HG03432 (cell line): ENCODE measurements at regions not wholly inside any gene's neighbourhood (a gene's known extent, or its start where the extent isn't known, plus 50 kb on each side); places are given as distances from the start of the nearest gene placed in this dataset.
A peak's percentile ranks its signal among the peaks of the same experiment; 100 is the strongest.

Experiments used
- ATAC-seq: cut with Tn5 transposase; IDR thresholded peaks from one replicate; pipeline ENCODE4 v1.9.1; 2021; ENCODE audit warnings: mild to moderate bottlenecking, moderate library complexity; ENCODE audit not compliant: unreplicated experiment

DNA sequence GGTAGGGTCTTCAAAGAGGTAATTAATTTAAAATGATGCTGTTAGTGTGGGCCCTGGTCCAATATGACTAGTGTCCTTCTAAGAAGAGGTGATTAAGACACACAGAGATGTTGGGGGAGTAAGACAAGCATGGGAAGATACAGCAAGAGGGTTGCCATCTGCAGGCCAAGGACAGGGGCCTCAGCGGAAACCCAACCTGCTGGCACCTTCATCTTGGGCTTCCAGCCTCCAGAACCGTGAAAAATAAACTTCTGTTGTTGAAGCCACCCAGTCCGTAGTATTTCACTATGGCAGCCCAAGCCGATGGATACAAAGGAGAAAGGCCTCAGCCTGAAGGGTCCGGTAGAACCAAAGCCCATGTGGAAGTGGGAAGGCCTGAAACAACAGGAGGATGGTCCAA lies 161.7 kb upstream of the UBE2E1 start:
- no peak for ATAC-seq

DNA sequence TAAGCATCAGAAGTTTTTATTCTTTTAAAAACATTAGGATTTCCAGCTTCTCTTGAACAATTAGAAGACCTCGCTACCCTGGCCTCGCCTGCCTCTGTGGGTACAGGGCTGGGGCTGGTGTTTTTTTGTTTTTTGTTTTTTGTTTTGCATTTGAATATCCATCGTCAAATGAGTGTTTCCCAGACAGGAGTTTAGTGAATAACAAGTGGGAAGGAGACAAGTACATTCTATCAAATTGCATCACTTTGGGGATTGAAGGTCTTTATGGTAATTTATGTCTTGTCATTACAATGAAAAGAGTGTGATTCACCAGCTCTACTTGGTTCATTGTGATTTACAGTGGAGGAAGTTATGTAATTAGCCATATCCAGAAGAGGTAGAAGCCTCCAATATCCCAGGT lies 161.1 kb upstream of the UBE2E1 start:
- no peak for ATAC-seq

DNA sequence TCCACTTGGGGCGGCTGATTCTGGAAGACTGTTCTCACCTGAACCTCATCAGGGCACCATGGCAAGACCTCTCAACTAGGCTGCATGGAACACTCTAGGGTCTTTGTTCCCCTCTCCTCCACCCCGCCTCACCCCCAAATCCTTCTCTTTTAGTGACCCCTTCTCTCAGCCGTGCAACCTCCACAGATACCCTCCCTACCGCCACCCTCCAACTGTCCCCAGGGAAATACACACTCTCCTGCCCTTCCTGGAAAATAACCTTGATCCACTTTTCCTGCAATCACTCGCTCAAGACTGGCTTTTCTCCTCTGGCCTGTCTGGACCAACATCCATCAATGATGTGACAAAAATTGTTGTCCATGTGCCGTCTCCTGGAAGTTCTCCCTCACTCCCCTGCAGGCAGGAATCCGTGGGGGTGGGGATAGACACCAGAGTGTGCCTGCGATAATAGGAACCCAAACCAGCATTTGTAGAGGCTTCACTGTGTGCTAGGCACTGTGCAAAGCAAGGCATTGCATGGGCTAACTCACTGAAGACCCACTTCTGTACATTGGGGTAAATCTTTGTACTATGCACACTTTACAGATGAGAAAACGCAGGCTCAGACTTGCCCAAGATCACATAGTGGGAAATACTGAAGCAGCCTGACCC lies 160.1 kb upstream of the UBE2E1 start:
- ATAC-seq = no peak

DNA sequence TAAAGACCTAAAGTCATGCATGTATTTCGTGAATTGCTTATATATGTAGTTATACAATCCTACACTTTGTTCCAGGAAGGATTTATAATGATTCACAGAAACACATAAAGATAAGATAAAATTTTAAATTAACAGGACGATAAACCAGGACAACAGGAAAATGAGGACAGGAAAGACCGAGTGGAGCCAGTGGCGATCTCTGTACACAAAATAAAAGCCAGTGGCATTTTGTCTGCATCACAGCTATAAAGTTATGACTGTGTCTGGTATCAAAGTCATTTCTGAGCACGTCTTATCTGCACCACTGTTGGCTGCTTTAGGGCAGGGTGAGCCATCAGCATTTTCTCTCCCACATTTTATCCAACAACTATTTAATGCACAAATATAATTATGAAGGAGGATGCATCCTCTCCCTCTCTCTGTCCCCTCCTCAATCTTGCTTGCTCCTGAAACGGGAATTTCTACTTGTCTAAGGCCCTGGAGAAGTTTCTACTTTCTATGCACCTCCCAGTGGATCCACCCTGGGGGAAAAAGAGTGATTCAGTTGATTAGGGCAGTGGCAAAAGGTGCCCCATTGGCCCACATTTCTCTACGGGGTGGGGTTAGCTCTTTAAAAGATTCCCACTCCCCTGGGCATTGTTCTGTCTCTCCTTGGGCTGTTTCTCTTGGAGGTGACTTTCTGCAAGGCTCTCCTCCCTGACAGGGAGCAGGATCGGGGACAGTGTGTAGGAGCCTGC lies 159.4 kb upstream of the UBE2E1 start:
- no peak for ATAC-seq

DNA sequence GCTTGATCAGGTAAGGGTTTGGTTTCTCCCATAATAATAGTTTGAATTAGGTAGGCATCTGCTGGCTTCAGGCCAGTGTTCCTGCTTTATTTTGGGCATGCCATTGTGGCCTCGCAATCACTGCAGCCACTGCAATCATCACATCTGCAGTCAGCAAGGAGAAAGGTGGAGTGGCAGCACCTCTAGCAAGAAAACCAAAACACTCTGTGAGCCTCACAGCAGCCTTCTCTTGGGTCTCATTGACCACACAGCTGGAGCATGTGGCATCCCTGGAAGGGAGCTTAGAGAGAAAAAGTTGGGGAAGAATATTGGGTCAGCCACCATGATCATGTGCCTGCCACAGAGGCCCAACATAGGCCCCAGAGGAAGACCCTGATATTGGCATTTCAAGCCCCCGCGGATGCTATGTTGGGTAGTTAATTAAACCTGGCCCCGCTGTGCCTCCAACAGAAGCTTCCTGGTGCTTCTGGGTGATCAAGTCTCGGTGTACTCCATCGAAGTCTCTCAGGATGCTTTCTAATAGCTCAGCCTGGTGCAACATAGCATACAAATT lies 158.0 kb upstream of the UBE2E1 start:
- ATAC-seq = no peak

DNA sequence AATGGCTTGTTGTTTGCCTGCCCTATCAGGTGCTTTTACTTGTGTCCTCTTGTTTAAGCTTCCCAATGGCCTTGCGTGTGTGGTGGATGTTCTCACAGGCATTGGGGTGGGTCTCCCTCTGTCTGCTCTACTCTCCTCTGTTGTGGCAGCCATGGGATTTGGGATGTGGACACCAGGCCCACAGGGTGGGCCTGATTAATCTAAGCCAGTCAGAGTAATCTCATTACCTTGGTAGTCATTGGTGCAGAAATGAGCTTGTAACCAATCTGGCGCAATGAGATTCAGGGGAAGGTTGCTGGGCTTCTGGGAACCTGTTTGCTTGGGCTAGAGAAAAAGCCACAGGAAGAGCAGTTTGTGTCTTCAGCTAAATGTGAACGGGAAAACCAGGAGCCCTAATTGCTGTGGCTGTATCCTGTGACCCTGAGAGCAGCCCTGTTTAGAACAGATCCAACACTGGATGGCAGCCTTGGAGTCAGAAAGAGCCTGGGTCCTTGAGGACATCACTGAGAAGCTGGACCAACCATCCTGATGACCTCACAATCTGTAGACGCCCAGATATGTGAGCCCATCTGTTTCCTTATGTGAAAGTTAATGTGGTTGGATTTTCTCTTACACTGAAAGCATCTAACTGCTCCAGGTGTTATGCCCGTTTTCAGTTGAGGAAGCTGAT lies 157.3 kb upstream of the UBE2E1 start:
- no peak for ATAC-seq

DNA sequence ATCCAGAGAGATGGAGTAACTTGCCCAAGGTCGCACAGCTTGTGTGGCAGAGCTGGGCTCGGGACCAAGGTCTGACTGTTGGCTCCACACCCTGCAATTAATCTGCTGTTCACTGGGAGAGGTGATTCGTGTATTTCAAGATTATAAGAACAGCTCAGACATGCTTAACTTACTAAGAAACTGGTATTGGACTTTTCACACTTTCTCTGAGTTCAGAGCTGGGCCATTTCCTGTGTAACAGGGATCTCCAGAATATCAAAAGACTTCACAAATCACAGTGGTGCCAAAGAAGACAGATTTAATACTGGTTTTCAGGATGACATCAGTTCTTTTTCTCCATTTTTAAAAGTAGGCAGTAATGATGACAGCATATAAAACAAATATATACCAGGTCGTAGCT lies 156.8 kb upstream of the UBE2E1 start:
- no peak for ATAC-seq

DNA sequence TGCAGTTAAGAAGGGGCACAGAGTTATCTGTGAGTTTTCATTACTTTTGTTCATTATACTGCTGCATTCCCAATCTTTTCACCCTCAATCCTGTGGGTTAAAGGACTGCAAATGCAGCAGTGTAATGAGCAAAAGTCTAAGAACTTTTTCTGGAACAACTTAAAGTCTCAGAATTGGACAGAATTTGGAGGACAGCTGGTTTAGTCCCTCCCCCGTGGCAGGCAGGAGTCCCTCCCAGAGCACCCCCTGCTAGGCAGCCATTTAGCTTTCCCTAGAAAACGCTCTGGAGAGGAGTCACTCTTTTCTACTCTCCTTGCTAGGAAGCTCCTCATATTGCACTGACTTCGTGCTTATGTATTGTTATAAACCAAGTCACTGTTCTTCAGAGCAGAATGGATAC lies 156.3 kb upstream of the UBE2E1 start:
- no peak for ATAC-seq

DNA sequence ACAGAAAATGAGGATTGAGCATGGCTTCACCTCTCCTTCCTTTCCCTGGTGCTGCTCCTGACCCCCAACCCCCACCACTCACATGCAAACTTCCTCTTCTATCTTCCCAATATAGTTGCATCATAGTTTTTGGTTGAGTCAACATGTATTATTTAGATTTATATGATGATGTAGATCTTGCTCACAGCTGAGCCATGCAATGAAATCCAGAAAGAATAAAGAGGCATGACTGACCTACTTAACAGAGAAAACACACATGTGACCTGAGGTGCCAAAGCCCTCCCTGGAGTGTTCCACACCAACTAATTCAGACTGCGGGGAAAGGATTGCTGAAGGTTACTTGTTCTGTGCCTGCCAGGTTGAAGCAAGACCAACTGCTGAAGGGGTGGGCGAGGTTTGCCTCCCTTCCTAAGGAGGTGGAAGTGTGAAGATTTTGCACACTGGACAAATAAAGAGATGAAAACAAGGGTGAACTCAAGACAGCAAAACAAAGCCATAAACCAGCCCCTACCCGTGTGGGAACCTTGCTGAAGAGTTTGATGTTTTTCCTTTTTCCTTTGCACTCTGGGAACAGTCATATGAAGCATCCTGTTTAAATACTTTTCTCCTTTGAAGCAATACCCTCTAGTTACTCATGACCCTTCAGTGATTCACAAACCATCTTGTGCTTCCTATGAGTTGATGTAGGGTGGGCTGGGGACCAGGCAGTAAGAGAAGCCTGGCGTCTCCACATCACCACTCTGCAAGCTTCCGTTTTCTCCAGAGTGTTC lies 155.2 kb upstream of the UBE2E1 start:
- no peak for ATAC-seq

DNA sequence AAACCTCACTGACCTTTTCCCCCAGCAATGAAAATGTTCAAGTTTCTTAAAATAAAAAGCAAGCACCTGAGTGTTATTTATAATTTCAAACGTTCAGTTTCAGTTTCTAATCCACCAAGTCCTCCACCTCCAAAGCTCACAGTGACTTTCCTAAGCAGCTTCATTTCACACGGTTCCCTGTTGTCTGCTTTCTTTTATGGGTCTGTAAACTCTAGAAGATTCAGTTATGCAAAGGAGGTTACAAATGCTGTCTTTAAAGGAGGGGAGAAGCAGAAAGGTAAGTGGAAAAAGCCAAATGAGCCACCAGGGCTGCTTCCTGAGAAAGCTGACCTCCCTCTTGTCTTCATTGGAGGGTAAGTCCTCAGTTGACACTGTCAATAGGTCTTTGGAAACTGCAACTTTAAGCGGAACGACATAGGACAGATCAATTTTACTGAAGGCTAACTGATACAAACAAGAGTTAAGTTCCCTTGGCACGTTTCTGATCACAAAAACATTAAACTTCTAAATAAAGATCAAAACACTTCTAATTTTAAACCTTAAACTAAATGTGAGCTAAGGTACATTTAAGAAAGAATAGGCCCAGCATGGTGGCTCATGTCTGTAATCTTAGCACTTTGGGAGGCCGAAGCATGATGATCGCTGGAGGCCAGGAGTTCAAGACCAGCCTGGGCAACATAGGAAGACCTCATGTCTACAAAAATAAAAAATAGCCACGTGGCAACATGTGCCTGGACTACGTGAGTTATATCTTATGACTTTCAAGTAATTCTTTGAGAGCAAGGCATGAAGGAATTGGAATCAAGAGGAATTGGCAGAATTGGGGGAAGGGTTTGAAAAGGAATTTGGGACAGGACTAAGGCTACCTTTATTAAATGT lies 151.9 kb upstream of the UBE2E1 start:
- ATAC-seq = peak; percentile 93

DNA sequence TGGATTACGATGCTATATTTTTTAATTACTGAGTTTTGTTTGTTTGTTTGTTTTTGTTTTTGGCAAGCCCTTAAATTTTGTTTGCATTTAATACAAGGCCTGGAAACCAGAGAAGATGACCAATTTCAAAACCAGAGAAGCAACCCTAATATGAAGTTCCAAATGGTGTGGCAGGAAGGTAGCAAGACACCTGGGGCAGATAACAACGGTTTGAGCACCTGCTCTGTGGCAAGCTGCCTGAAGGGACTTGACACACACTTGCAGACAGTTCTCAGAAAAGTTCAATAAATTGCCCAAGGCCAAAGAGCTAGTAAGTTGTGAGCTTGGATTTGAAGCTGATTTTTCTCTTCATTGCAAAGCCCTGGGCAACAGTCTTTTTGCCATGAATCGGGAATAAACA lies 151.2 kb upstream of the UBE2E1 start:
- no peak for ATAC-seq

DNA sequence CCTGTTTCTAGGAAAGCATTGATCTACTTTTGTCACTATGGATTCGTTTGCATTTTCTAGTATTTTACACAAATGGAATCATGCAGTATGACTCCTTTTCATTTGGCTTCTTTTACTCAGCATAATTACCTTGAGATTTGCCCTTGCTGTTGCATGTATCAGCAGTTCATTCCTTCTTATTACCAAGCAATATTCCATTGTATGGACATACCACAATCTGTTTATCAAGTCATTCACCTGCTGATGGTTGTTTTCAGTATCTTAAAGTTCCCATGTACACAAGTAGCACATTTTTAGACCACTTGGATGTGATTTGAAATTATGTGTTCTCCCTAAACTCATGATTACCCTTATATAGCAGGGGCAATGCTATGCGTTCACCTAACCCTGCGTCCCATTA lies 150.0 kb upstream of the UBE2E1 start:
- no peak for ATAC-seq

DNA sequence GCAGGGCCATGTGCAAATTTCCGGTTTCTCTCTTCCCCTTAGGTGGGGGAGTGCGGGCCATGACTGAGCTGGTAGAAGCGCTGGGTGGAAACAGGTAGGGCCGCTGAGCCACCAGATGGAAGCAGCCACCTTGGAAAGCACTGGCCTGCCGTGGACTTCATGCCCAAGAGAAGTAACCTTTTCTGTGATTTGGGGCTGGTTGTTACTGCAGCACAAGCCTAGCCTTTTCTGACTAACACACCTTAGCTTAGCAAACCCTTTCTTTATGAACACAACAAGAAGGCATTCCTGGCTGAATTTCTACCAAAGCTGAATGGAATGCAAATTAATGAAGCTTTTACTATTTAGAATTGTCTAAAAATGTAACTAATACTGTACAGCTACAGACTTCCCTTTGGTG lies 149.6 kb upstream of the UBE2E1 start:
- no peak for ATAC-seq

DNA sequence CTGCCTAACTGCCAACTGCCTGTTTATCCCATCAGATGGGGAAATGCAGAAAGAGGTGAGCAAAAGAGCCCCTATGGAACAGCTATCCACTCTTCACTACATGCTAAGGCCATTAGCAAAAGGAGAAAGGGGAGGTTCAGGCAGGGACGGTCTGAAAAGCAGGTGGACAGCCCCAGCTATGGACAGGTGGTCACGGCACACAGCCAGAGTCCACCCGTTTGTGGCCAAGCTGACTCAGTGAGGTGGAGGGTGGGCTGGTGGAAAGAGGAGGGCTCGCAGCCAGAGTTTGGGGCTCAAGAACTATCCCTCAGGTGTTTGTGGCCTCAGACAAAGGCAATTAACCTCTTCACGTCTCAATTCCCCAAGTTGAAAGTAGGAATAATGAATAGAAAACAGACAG lies 148.9 kb upstream of the UBE2E1 start:
- ATAC-seq = no peak

DNA sequence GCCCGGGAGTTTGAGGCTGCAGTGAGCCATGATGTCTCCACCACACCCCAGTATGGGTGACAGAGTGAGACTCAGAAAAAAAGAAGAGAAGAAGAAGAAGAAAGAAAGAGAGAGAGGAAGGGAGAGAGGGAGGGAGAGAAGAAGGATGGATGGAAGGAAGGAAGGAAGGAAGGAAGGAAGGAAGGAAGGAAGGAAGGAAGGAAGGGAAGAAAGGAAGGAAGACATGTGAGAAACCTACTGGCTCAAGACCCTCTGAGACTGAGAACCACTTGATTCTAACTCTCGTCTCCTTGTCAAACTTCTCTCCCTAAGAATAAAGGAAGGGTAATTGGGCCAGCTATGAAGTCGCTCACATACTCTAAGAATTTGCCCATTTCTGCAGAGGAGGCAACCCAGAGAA lies 148.1 kb upstream of the UBE2E1 start:
- no peak for ATAC-seq

DNA sequence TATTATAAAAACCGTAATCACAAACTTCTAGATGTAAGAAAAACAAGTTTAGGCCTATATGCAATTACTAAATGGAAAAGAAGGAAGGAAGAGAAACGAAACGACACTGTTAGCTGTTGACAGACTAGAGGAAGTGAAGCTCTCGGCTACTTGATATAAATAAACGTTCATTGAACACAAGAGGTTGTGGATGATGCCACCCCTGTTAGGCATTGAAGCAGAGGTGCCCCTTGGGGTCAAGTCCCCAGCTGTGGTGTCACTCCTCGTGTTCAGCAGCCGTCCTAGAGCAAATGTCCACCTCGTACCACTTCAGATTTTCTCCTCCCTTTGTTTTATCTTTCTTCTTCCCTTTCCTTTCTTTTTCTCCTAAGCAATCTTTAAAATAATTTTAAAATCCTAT lies 146.5 kb upstream of the UBE2E1 start:
- peak; percentile 75 for ATAC-seq

DNA sequence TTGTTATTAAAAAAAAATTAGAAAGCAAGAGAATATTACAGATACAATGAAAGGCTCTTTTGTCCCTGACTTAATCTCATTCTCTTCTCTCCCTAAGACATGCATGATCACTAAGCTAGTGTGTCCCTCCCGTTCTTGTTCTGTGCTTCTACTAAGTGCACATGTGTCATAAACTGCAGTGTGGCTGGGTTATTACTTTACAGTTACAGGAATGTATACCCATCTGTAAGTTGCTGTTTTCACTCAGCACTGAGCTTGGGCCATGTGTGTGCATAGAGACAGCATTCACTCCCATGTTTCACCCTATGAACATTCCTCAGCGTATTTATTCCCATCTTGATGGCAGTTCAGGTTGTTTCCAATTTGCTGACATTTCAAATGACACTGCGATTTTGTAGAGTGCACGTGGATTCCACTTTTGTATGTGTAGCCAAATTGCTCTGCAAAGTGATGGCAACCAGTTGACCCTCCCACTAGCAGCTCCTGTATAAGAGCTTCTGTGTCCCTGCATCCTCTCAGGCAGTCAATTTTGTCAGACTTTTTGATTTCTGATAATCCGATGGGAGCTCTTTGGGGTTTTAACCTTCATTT lies 145.8 kb upstream of the UBE2E1 start:
- no peak for ATAC-seq

DNA sequence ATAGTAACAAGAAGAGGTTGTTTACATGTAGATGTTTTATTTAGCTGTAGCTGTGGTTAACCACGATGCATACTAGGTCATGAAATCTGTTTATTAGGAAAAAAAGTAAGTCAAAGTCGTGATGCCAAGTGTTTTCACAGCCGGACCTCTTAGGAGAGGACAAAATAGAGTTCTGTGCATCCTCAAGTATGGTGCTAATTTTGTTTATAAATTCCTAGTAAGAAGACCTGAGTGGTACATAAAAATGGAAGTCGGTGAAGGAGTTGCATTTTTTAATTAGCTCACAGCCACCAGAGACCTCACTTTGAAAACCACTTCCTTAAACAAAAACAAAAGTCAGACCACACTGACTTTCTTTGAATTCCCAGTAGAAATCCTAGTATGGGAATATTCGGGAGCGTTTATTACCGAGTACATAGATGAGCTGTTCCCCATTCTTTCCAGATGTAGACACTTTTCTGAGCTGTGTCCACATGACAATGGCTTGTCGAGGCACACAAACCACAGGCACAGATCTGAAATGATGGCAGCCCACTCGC lies 143.6 kb upstream of the UBE2E1 start:
- no peak for ATAC-seq

DNA sequence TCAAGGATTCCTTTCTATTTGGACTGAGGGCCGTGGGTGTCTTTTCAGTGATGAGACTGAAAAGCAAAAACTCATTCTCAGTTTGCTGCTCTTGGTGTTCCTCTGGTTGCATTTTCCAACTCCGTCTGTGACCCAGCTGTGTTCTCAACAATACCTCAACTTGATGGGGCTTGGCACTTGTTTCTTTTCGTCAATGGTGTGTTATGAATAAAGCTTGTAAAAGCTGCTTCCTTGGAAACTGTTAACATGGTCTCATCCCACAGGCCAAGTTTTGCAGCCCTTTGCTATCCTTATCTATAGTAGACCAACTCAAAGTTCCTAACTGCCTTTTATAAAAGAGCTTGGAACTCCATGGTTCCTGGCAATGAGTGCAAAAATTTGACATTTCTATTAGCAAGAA lies 142.5 kb upstream of the UBE2E1 start:
- no peak for ATAC-seq
